ENCODE measurements at regions not wholly inside any gene's neighbourhood (a gene's known extent, or its start where the extent isn't known, plus 50 kb on each side); places are given as distances from the start of the nearest gene placed in this dataset.

- no peak for TF ChIP-seq EZH2 (IDR thresholded peaks at IDR 0.05; ENCODE audit: borderline replicate concordance, low read length)
- no peak for TF ChIP-seq CTCF (IDR thresholded peaks at IDR 0.05; ENCODE audit: low read length)
Observed at GRCh38 chr10:118403967-118404366, 61.8 kb upstream of the FAM204A start.
